ENCODE measurements at regions not wholly inside any gene's neighbourhood (a gene's known extent, or its start where the extent isn't known, plus 50 kb on each side); places are given as distances from the start of the nearest gene placed in this dataset.

DNA sequence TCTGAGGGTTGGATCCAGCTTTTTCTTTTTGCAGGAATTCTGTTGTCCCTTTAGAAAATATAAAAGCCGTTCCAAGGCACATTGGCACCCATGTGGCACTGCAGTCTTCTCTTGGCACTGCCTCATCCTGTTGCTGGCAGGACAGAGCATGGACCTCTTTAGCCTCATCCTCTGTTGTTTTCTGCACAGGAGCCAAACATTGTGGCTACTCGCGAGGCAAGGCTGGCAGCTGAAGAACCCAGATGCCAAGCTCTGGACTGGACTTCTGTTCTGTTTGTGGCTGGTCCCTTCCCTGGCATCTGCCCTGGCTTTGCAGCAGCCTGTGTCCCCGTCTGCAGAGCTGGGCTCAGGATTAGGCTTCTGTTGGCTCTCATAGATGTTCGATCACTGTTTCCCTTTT is 224.7 kb upstream of the TBC1D5 start:
- Mint-ChIP-seq H3K27me3 (no peaks in the 10 kb centered on the region), H3K9me3 (peaks cover 4% of the 10 kb centered on the region), H3K4me3 (no peak overlapping the region), H3K36me3 (ENCODE audit: low read depth) (no peaks in the 10 kb centered on the region), H3K4me1 (peaks cover 7% of the 10 kb centered on the region), H3K27ac (no peak overlapping the region)
- ChIA-PET POLR2A (no interaction called here), CTCF (interaction anchor here (0.6 kb wide), 1 partner anchor 236 kb away, joined by 5 read pairs; no protein-coding TSS in a partner anchor)
- DNase-seq, result no peak

DNA sequence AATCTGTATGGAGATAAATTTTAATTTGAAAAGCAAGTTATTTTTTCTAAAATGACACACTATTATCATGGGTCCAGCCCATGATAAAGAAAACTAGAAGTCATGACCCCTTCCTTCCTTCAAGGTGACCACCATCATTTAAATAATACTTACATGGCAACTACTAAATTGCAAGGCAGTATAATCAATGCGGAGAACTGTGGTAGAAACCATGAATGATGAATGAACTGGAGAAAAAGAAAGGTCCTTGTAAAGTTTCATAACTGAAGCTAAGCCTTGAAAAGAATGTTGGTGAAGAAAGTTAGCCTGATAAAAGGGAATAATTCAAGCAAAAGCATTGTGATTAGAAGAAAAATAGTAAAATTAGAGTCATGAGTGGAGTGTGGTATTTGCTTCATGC is 222.9 kb upstream of the TBC1D5 start:
- Mint-ChIP-seq H3K4me3 (no peak overlapping the region), H3K36me3 (ENCODE audit: low read depth) (no peaks in the 10 kb centered on the region), H3K4me1 (peaks cover 7% of the 10 kb centered on the region), H3K27me3 (no peaks in the 10 kb centered on the region), H3K27ac (no peak overlapping the region), H3K9me3 (peaks cover 4% of the 10 kb centered on the region)
- DNase-seq, result no peak
- CTCF ChIA-PET, result no interaction called here
- POLR2A ChIA-PET, result no interaction called here

DNA sequence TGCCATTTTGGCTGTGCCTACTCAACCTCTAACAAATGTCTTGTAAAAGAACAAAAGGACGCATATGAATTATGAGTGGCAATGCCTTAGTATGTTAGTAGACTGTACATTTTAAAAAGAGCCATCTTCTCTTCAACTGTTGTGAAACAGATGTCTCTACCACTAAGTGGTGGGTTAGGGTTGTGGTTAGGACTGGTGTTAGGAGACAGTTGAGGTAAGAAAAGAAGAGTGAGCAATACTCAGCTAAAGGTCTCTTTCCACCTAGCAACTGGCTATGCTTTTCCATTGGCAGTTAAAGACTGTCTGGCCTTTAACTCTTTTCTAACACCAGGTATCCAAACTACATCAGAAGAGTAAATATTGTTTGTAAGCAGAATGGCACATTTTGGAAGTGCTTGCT is 221.7 kb upstream of the TBC1D5 start:
- ChIA-PET CTCF (no interaction called here), POLR2A (no interaction called here)
- peaks cover 7% of the 10 kb centered on the region for H3K4me1 Mint-ChIP-seq
- no peak overlapping the region for H3K27ac Mint-ChIP-seq
- H3K9me3 Mint-ChIP-seq, result peaks cover 4% of the 10 kb centered on the region
- no peaks in the 10 kb centered on the region for H3K36me3 Mint-ChIP-seq (ENCODE audit: low read depth)
- H3K27me3 Mint-ChIP-seq, result no peaks in the 10 kb centered on the region
- DNase-seq, result no peak
- no peak overlapping the region for H3K4me3 Mint-ChIP-seq

GRCh38 chr3:17955411-17955810 is 213.0 kb upstream of the TBC1D5 start:
- POLR2A ChIA-PET, result no interaction called here

GRCh38 chr3:17954801-17955200 is 212.4 kb upstream of the TBC1D5 start:
- no peak overlapping the region for H3K4me3 Mint-ChIP-seq
- POLR2A ChIA-PET, result no interaction called here
- no peak overlapping the region for H3K27ac Mint-ChIP-seq
- H3K36me3 Mint-ChIP-seq (ENCODE audit: low read depth), result no peaks in the 10 kb centered on the region
- DNase-seq, result no peak
- H3K4me1 Mint-ChIP-seq, result no peaks in the 10 kb centered on the region
- peaks cover 9% of the 10 kb centered on the region for H3K27me3 Mint-ChIP-seq
- CTCF ChIA-PET, result no interaction called here
- H3K9me3 Mint-ChIP-seq, result peaks cover 10% of the 10 kb centered on the region

More at GRCh38 chr3:17955411-17955810, 213.0 kb upstream of the TBC1D5 start:
- peaks cover 9% of the 10 kb centered on the region for H3K9me3 Mint-ChIP-seq
- no peaks in the 10 kb centered on the region for H3K36me3 Mint-ChIP-seq (ENCODE audit: low read depth)
- peaks cover 9% of the 10 kb centered on the region for H3K27me3 Mint-ChIP-seq
- DNase-seq, result no peak
- CTCF ChIA-PET, result no interaction called here
- no peak overlapping the region for H3K27ac Mint-ChIP-seq
- H3K4me3 Mint-ChIP-seq, result no peak overlapping the region
- H3K4me1 Mint-ChIP-seq, result no peaks in the 10 kb centered on the region

DNA sequence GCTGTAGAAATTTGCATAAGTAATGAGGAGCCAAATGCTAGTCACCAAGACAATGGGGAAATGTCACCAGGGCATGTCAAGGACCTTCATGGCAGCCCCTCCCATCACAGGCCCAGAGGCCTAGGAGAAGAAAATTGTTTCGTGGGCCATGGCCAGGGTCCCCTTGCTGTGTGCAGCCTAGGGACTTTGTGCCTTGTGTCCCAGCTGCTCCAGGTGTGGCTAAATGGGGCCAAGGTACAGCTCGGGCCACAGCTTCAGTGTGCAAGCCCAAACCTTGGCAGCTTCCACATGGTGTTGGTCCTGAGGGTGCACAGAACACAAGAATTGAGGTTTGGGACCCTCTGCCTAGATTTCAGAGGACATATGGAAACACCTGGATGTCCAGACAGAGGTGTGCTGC is 208.8 kb upstream of the TBC1D5 start:
- ChIA-PET CTCF (interaction anchor here (0.6 to 0.8 kb wide), 2 partner anchors 226 to 1076 kb away, joined by 4 read pairs; no protein-coding TSS in a partner anchor), POLR2A (no interaction called here)
- H3K27me3 Mint-ChIP-seq, result peaks cover 4% of the 10 kb centered on the region
- H3K27ac Mint-ChIP-seq, result no peak overlapping the region
- DNase-seq, result no peak
- H3K36me3 Mint-ChIP-seq (ENCODE audit: low read depth), result no peaks in the 10 kb centered on the region
- H3K4me3 Mint-ChIP-seq, result no peak overlapping the region
- peaks cover 10% of the 10 kb centered on the region for H3K9me3 Mint-ChIP-seq
- no peaks in the 10 kb centered on the region for H3K4me1 Mint-ChIP-seq

GRCh38 chr3:17949101-17949500 is 206.7 kb upstream of the TBC1D5 start:
- no peak for DNase-seq
- Mint-ChIP-seq H3K27me3 (no peaks in the 10 kb centered on the region), H3K4me1 (no peaks in the 10 kb centered on the region), H3K9me3 (peaks cover 10% of the 10 kb centered on the region), H3K36me3 (ENCODE audit: low read depth) (no peaks in the 10 kb centered on the region), H3K27ac (no peak overlapping the region), H3K4me3 (no peak overlapping the region)
- POLR2A ChIA-PET, result no interaction called here
- CTCF ChIA-PET, result no interaction called here

- Mint-ChIP-seq H3K27ac (no peak overlapping the region), H3K9me3 (peaks cover 10% of the 10 kb centered on the region), H3K27me3 (no peaks in the 10 kb centered on the region), H3K4me3 (no peak overlapping the region), H3K4me1 (no peaks in the 10 kb centered on the region), H3K36me3 (ENCODE audit: low read depth) (no peaks in the 10 kb centered on the region)
- DNase-seq, result no peak
- POLR2A ChIA-PET, result no interaction called here
- CTCF ChIA-PET, result no interaction called here
Observed at GRCh38 chr3:17947833-17948232, 205.4 kb upstream of the TBC1D5 start.

- H3K9me3 Mint-ChIP-seq, result peaks cover 6% of the 10 kb centered on the region
- CTCF ChIA-PET, result no interaction called here
Observed at GRCh38 chr3:17946619-17947018, 204.2 kb upstream of the TBC1D5 start.

GRCh38 chr3:17945799-17946399 is 203.5 kb upstream of the TBC1D5 start:
- Mint-ChIP-seq H3K4me3 (no peak overlapping the region), H3K9me3 (peaks cover 4% of the 10 kb centered on the region), H3K4me1 (no peaks in the 10 kb centered on the region), H3K36me3 (ENCODE audit: low read depth) (no peaks in the 10 kb centered on the region), H3K27ac (no peak overlapping the region), H3K27me3 (no peaks in the 10 kb centered on the region)
- POLR2A ChIA-PET, result no interaction called here
- no peak for DNase-seq
- CTCF ChIA-PET, result no interaction called here

More at GRCh38 chr3:17946619-17947018, 204.2 kb upstream of the TBC1D5 start:
- POLR2A ChIA-PET, result no interaction called here
- Mint-ChIP-seq H3K4me3 (no peak overlapping the region), H3K27ac (no peak overlapping the region), H3K4me1 (no peaks in the 10 kb centered on the region), H3K27me3 (no peaks in the 10 kb centered on the region), H3K36me3 (ENCODE audit: low read depth) (no peaks in the 10 kb centered on the region)
- DNase-seq, result no peak

DNA sequence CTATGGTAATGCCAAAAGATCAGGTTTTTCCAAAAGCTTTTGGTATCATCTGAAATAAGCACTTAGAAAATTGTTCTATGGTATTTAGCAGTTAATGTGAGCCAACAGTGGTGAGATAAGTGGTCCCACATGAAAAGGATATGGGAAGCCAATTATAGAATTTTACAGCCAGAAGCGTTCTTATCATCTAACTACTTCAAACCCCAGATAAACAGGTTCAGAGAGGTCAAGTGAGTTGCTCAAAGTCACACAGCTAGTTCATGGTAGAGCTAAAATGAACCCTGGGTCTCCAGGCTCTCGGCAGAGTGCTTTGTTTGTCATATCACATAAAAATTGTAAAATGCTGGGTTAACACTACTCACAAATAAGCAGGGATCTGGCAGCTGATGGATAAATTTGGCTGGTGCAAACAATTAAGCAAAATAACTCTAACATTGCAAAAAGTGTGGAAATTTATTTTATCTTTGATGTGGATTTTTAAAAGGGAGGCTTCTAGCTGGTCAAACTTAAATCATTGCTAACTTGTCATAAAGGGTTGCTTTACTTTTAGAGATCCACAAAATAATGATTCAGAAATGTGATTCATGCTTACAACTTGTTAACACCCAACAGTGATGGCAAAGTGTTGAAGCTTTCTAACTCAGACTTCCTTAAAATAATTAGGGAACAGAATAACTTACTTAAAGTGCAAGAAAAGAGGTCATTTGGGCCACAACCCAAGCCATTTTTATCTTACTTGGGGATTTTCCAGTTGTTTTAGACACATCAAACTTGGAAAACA is 202.8 kb upstream of the TBC1D5 start:
- H3K4me3 Mint-ChIP-seq, result no peak overlapping the region
- no peak for DNase-seq
- H3K9me3 Mint-ChIP-seq, result no peaks in the 10 kb centered on the region
- no peaks in the 10 kb centered on the region for H3K4me1 Mint-ChIP-seq
- no peaks in the 10 kb centered on the region for H3K27me3 Mint-ChIP-seq
- no peaks in the 10 kb centered on the region for H3K36me3 Mint-ChIP-seq (ENCODE audit: low read depth)
- CTCF ChIA-PET, result no interaction called here
- no peak overlapping the region for H3K27ac Mint-ChIP-seq
- POLR2A ChIA-PET, result no interaction called here

DNA sequence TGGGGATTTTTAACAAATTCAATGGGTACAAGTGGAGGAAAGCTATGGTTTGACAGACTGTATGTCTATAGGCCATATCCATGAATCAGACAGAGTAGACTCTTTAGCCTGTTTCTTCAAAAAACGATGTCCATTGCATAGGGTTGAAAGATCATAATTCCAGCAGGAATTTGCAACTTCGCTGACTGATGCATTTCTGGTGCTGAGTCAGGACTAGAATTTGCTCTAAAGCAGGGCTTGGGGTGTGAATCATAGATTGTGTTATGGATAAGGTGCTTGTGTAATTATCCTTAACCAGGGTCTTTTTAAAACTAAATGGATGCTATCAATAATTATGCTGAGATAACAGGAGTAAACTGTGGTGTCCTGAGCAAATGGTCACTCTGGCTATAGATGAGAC is 200.4 kb upstream of the TBC1D5 start:
- Mint-ChIP-seq H3K4me1 (no peaks in the 10 kb centered on the region), H3K36me3 (ENCODE audit: low read depth) (no peaks in the 10 kb centered on the region), H3K4me3 (no peak overlapping the region), H3K27me3 (peaks cover 1% of the 10 kb centered on the region), H3K27ac (no peak overlapping the region), H3K9me3 (no peaks in the 10 kb centered on the region)
- ChIA-PET CTCF (no interaction called here), POLR2A (no interaction called here)
- DNase-seq, result no peak

DNA sequence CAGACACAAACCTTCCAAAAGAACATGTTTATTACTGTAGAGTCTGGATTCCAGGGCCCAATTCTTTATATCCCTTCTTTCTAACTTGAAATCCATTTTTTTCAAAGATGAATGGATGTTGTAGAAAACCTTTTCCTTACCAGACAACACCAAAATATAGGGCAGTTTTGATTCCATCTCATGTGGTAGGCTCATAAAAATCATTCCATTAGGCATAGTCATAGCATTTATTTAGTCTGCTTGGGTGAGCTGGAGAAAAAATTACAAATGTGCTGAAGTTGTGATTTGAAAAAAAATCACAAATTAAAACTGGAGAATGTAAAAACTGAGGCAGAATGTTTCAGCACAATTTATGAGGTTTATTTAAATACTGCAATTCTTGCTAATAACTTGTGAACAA is 199.3 kb upstream of the TBC1D5 start:
- Mint-ChIP-seq H3K27me3 (peaks cover 1% of the 10 kb centered on the region), H3K9me3 (no peaks in the 10 kb centered on the region)

DNA sequence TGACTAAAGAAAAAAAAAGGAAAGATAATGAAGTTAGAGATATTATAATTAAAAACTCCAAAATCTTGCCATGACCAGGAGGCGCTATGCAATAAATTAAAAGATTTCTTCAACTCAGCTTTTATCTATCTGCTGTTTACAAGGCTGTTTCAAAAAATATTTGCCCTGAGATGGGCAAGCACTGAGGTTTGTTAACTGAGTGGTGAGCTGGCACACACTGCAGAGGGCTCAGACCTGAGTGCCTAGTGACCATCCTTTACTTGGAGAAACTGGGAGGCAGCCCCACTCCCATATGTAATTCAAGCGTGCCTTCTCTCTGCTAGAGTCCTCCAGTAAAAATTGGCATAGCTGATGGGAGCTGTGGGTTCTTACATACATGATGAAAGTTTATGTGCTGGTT is 198.7 kb upstream of the TBC1D5 start:
- DNase-seq, result no peak
- POLR2A ChIA-PET, result no interaction called here
- no peaks in the 10 kb centered on the region for H3K9me3 Mint-ChIP-seq
- H3K4me3 Mint-ChIP-seq, result no peak overlapping the region
- no peaks in the 10 kb centered on the region for H3K36me3 Mint-ChIP-seq (ENCODE audit: low read depth)
- CTCF ChIA-PET, result no interaction called here
- H3K27ac Mint-ChIP-seq, result no peak overlapping the region
- H3K27me3 Mint-ChIP-seq, result peaks cover 1% of the 10 kb centered on the region
- H3K4me1 Mint-ChIP-seq, result no peaks in the 10 kb centered on the region

More for the DNA sequence above, 199.3 kb upstream of the TBC1D5 start:
- Mint-ChIP-seq H3K4me3 (no peak overlapping the region), H3K27ac (no peak overlapping the region), H3K4me1 (no peaks in the 10 kb centered on the region), H3K36me3 (ENCODE audit: low read depth) (no peaks in the 10 kb centered on the region)
- ChIA-PET POLR2A (no interaction called here), CTCF (no interaction called here)
- no peak for DNase-seq
